CD14-positive monocyte (primary cell): ENCODE measurements at regions not wholly inside any gene's neighbourhood (a gene's known extent, or its start where the extent isn't known, plus 50 kb on each side); places are given as distances from the start of the nearest gene placed in this dataset.

Experiments
- DNase-seq, 3 donors: peaks; one replicate each; pipeline ENCODE4 v3.0.0-alpha.2; 2011 to 2022
- H2AFZ ChIP-seq: 2 replicates; pipeline ENCODE4 v1.6.0; 2012; ENCODE audit warnings: mild to moderate bottlenecking, low read depth, low read length, inconsistent platforms; ENCODE audit not compliant: insufficient read depth, poor library complexity, severe bottlenecking
- H3K27ac ChIP-seq, 2 donors: 1 replicate in 1 of 2; 2 replicates in 1 of 2; pipeline ENCODE4 v1.5.1; 2012 to 2013; ENCODE audit warnings: low read length in 2 of 2, control low read depth in 1 of 2, inconsistent platforms in 1 of 2, low read depth in 1 of 2, mild to moderate bottlenecking in 1 of 2
- H3K27me3 ChIP-seq, 2 donors: one replicate each; pipeline versions ENCODE4 v1.6.0 to v1.6.1; 2011 to 2013; ENCODE audit warnings: low read length in 2 of 2; ENCODE audit not compliant: control insufficient read depth in 2 of 2, insufficient read depth in 2 of 2
- H3K36me3 ChIP-seq, 2 donors: replicated peaks in 1 of 2; 1 replicate in 1 of 2; 2 replicates in 1 of 2; pipeline versions ENCODE4 v1.5.1 to v1.6.1; 2012 to 2013; ENCODE audit warnings: low read length in 2 of 2, control low read depth in 1 of 2, inconsistent platforms in 1 of 2, mild to moderate bottlenecking in 1 of 2; ENCODE audit not compliant: insufficient read depth in 2 of 2, control insufficient read depth in 1 of 2
- H3K4me1 ChIP-seq, 2 donors: 1 replicate in 1 of 2; 2 replicates in 1 of 2; pipeline versions ENCODE4 v1.5.1 to v1.6.1; 2012 to 2013; ENCODE audit warnings: low read length in 2 of 2, control low read depth in 1 of 2, inconsistent platforms in 1 of 2, mild to moderate bottlenecking in 1 of 2, moderate library complexity in 1 of 2; ENCODE audit not compliant: insufficient read depth in 2 of 2, control insufficient read depth in 1 of 2
- H3K4me2 ChIP-seq: replicated peaks from 2 replicates; pipeline ENCODE3; 2012; ENCODE audit warnings: low read length, moderate library complexity, mild to moderate bottlenecking; ENCODE audit not compliant: poor library complexity, severe bottlenecking; ENCODE audit errors: extremely low read depth
- H3K4me3 ChIP-seq, 3 experiments: fragments of 200-600 bp in 1 of 3; sonication (generic) in 1 of 3; replicated peaks in 1 of 3; 1 replicate in 2 of 3; 2 replicates in 1 of 3; pipeline ENCODE4 v1.5.1; 2011 to 2013; ENCODE audit warnings: low read length in 3 of 3, mild to moderate bottlenecking in 3 of 3, control low read depth in 2 of 3, low read depth in 2 of 3, inconsistent platforms in 1 of 3, moderate library complexity in 1 of 3
- H3K79me2 ChIP-seq: 2 replicates; pipeline ENCODE4 v1.6.0; 2012; ENCODE audit warnings: mild to moderate bottlenecking, control low read depth, inconsistent platforms, low read length, moderate library complexity; ENCODE audit not compliant: insufficient read depth
- H3K9ac ChIP-seq: 2 replicates; pipeline ENCODE4 v1.6.0; 2017; ENCODE audit warnings: low read length, mild to moderate bottlenecking; ENCODE audit not compliant: insufficient read depth, poor library complexity, severe bottlenecking
- H3K9me3 ChIP-seq, 2 donors: replicated peaks in 1 of 2; 1 replicate in 1 of 2; 2 replicates in 1 of 2; pipeline versions ENCODE4 v1.5.1 to v1.6.1; 2012 to 2013; ENCODE audit warnings: low read length in 2 of 2, control low read depth in 1 of 2; ENCODE audit not compliant: control insufficient read depth in 1 of 2, insufficient read depth in 1 of 2
- H4K20me1 ChIP-seq: 2 replicates; pipeline ENCODE4 v1.6.0; 2012; ENCODE audit warnings: mild to moderate bottlenecking, low read length, control low read depth, moderate library complexity; ENCODE audit not compliant: insufficient read depth
- H3K27ac Mint-ChIP-seq, 7 donors: one replicate each; pipeline ENCODE4 v1.8.0; 2020; ENCODE audit warnings: mild to moderate bottlenecking in 7 of 7, mixed read lengths in 7 of 7, moderate library complexity in 6 of 7, inconsistent platforms in 2 of 7
- H3K27me3 Mint-ChIP-seq, 3 donors: one replicate each; pipeline ENCODE4 v1.8.0; 2021 to 2022; ENCODE audit warnings: low read depth in 3 of 3, mild to moderate bottlenecking in 3 of 3, mixed read lengths in 3 of 3, moderate library complexity in 3 of 3, inconsistent platforms in 1 of 3
- H3K36me3 Mint-ChIP-seq, 2 donors: one replicate each; pipeline ENCODE4 v1.8.0; 2020; ENCODE audit warnings: mixed read lengths in 2 of 2, inconsistent platforms in 1 of 2, mild to moderate bottlenecking in 1 of 2
- H3K4me1 Mint-ChIP-seq: one replicate; pipeline ENCODE4 v1.8.0; 2020; ENCODE audit warnings: mild to moderate bottlenecking, mixed read lengths
- H3K4me3 Mint-ChIP-seq, 2 donors: one replicate each; pipeline ENCODE4 v1.8.0; 2020; ENCODE audit warnings: mild to moderate bottlenecking in 2 of 2, mixed read lengths in 2 of 2, moderate library complexity in 1 of 2
- H3K9me3 Mint-ChIP-seq, 7 donors: one replicate each; pipeline ENCODE4 v1.8.0; 2020 to 2022; ENCODE audit warnings: mixed read lengths in 7 of 7, mild to moderate bottlenecking in 6 of 7, moderate library complexity in 6 of 7, inconsistent platforms in 2 of 7
- CTCF ChIP-seq: fragments of 200-600 bp; IDR thresholded peaks from one replicate; pipeline ENCODE4 v1.8.0; 2022; ENCODE audit warnings: antibody characterized with exemption, mild to moderate bottlenecking
- WGBS: methylation state at CpG from one replicate; pipeline ENCODE4 v1.1.5; 2013; ENCODE audit warnings: missing lambda C conversion rate; ENCODE audit not compliant: insufficient coverage; 5-methylcytosine and 5-hydroxymethylcytosine counted together
- intact Hi-C, 2 donors: fragments of 100-400 bp; cut with micrococcal nuclease; formaldehyde crosslinking; loops; one replicate each; pipeline versions ENCODE4 v1.15.0 to v1.15.1; 2023

GRCh38 chr3:22661121-22661700, 541.9 kb upstream of the UBE2E2 start:
- Mint-ChIP-seq H3K27ac (no peak overlapping the region), H3K4me3 (no peak overlapping the region), H3K9me3 (peaks cover 0 to 5% (median 0%) of the 10 kb centered on the region in 7 donors), H3K36me3 (no peaks in the 10 kb centered on the region), H3K27me3 (peaks cover 0 to 2% (median 0%) of the 10 kb centered on the region in 3 donors), H3K4me1 (no peaks in the 10 kb centered on the region)
- TF ChIP-seq CTCF, result no peak
- no peak overlapping the region for H3K27ac ChIP-seq
- no peaks in the 10 kb centered on the region for H3K4me1 ChIP-seq
- H3K4me3 ChIP-seq, result no peak overlapping the region
- no peaks in the 10 kb centered on the region for H3K79me2 ChIP-seq
- H3K4me2 ChIP-seq, result no peak overlapping the region
- no peaks in the 10 kb centered on the region for H3K36me3 ChIP-seq
- peaks cover 7 to 8% of the 10 kb centered on the region in 2 donors for H3K9me3 ChIP-seq
- no peak overlapping the region for H2AFZ ChIP-seq
- no CpG with 5 or more reads among the region's 2 CpGs for WGBS
- DNase-seq, result no peak
- no peak overlapping the region for H3K9ac ChIP-seq
- H4K20me1 ChIP-seq, result no peaks in the 10 kb centered on the region
- no peaks in the 10 kb centered on the region for H3K27me3 ChIP-seq
- intact Hi-C loops, result no loop called here

GRCh38 chr3:22665528-22665927, 537.6 kb upstream of the UBE2E2 start:
- Histone ChIP-seq H3K4me1 (no peaks in the 10 kb centered on the region), H3K9me3 (no peaks in the 10 kb centered on the region), H3K79me2 (no peaks in the 10 kb centered on the region), H3K9ac (no peak overlapping the region), H3K27ac (no peak overlapping the region), H3K4me3 (no peak overlapping the region), H4K20me1 (no peaks in the 10 kb centered on the region), H3K36me3 (no peaks in the 10 kb centered on the region), H3K4me2 (no peak overlapping the region), H2AFZ (no peak overlapping the region), H3K27me3 (no peaks in the 10 kb centered on the region)
- Mint-ChIP-seq H3K4me3 (no peak overlapping the region), H3K27me3 (peaks cover 0 to 2% (median 0%) of the 10 kb centered on the region in 3 donors), H3K9me3 (no peaks in the 10 kb centered on the region), H3K27ac (no peak overlapping the region), H3K4me1 (no peaks in the 10 kb centered on the region), H3K36me3 (no peaks in the 10 kb centered on the region)
- DNase-seq, result no peak
- no CpG with 5 or more reads among the region's 2 CpGs for WGBS
- intact Hi-C loops, result no loop called here
- no peak for TF ChIP-seq CTCF
